ENCODE measurements at regions not wholly inside any gene's neighbourhood (a gene's known extent, or its start where the extent isn't known, plus 50 kb on each side); places are given as distances from the start of the nearest gene placed in this dataset.

DNA sequence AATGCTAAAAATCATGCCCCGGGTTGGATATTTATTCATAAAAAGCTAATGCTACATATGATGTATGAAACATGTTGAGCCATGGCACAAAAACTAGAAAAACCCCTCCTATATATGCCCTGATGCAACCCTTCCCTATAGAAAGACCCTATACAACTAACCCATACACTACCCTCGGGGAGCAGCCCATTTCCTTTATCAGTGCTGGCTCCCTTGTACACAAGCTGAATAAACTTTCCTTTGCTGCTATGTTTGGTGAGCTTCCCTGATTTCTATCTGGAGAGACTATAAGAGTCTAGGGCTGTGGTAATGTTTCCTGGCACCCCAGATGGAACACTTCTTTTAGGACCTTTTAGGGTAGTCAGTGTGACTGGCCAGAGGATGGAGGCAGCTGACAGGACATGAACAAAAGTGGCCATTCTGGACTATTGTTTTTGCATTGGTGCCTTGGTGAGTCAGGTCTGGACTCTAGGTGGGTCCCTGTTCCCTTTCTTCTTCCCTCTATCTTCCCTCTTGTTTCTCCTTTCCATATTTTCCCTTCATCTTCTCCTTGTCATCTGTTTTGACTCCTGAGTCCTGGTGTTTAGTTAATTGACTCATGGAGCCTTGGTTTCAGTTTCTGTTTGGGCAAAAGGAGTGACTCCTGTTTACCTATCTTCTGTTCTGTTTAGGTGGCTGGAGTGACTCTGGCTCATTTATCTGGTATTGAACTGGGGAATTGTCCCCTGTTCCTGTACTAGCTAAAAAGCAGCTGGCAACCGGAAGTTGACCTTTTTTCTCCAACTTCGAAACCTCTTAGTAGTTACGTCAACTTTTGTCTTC is 1321.8 kb upstream of the PCDH9 start:
- DNase-seq (ENCODE audit: extremely low read depth in 1 of 4, low spot score in 3 of 4), result no peak
- H3K27me3 ChIP-seq (ENCODE audit: control insufficient read depth in 2 of 2, insufficient read depth in 2 of 2, low read length in 2 of 2), result no peaks in the 10 kb centered on the region
- H3K9me3 ChIP-seq (replicated peaks; ENCODE audit: control insufficient read depth, insufficient read depth, low read depth, low read length), result no peaks in the 10 kb centered on the region
- no peaks in the 10 kb centered on the region for H3K36me3 ChIP-seq (ENCODE audit: control insufficient read depth, insufficient read depth, low read length)
- 7% methylated on average over 4 of the region's 5 CpGs for WGBS (ENCODE audit: insufficient coverage, low coverage, missing lambda C conversion rate)
- H3K9me1 ChIP-seq (ENCODE audit: control insufficient read depth, insufficient read depth, low read length), result no peaks in the 10 kb centered on the region
- in situ Hi-C loops (cut with MboI), result no loop called here
- ChIA-PET CTCF (ENCODE audit: low intra/inter-chr PET ratio) (no interaction called here), POLR2A (no interaction called here)
- no peaks in the 10 kb centered on the region for H4K20me1 ChIP-seq (replicated peaks; ENCODE audit: control insufficient read depth, insufficient read depth, low read length)
- BruUV-seq (replicated peaks), result no TSS peak
- no peak overlapping the region for H3K9ac ChIP-seq (ENCODE audit: insufficient read depth in 1 of 2, low read depth in 2 of 2, low read length in 2 of 2)
- no peaks in the 10 kb centered on the region for H3K79me2 ChIP-seq (ENCODE audit: control insufficient read depth, insufficient read depth, low read length)
- TF ChIP-seq NR2C2 (CRISPR knock-in tag; IDR thresholded peaks at IDR 0.05) (no peak), NR2C2 (tag; IDR thresholded peaks at IDR 0.05) (no peak), RAD21 (CRISPR knock-in tag; conservative IDR thresholded peaks at IDR 0.05 in 1 of 2, IDR thresholded peaks at IDR 0.05 in 1 of 2) (peak in 1 of 2 experiments; percentile 8; a peak in 1 of 4 replicates)
- peak overlapping the region; percentile 10; the same call in 1 of the 2 replicates for H2AFZ ChIP-seq (ENCODE audit: low read depth, low read length)
- H3K4me2 ChIP-seq (ENCODE audit: insufficient read depth, low read length), result no peak overlapping the region
- peak; percentile 35; the same call in 2 of the 3 replicates for ATAC-seq
- H3K4me3 ChIP-seq, result no peak overlapping the region
- intact Hi-C loops (cut with micrococcal nuclease), result no loop called here
- FAIRE-seq, result no peak
- H3K27ac ChIP-seq (ENCODE audit: extremely low read depth, low read depth, low read length), result no peak overlapping the region
- no peaks in the 10 kb centered on the region for H3K4me1 ChIP-seq (replicated peaks in 1 of 2; ENCODE audit: control insufficient read depth in 2 of 2, insufficient read depth in 2 of 2, low read length in 2 of 2)

DNA sequence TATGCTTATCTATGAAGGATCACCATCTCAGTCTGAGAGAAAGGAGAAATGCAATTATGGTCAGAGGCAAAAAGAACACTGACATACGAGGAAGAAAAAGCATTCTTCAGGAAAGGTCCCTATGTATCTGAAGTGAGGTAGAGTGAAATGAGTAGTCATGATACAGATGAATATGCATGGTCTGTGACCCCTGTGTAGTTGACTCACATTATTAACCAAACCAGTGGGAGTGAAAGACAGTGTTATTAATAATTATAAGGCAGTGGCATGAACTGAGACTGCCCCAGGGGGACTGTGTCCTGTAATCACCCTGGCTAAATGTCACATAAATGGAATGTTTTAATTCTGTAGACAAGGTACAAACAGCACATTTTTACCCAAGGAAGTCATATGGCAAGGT is 1320.2 kb upstream of the PCDH9 start:
- no peak for FAIRE-seq
- ChIA-PET CTCF (ENCODE audit: low intra/inter-chr PET ratio) (no interaction called here), POLR2A (no interaction called here)
- Histone ChIP-seq H3K4me2 (ENCODE audit: insufficient read depth, low read length) (no peak overlapping the region), H3K36me3 (ENCODE audit: control insufficient read depth, insufficient read depth, low read length) (no peaks in the 10 kb centered on the region), H3K79me2 (ENCODE audit: control insufficient read depth, insufficient read depth, low read length) (no peaks in the 10 kb centered on the region), H3K9me1 (ENCODE audit: control insufficient read depth, insufficient read depth, low read length) (no peaks in the 10 kb centered on the region), H3K4me3 (no peak overlapping the region), H3K9me3 (replicated peaks; ENCODE audit: control insufficient read depth, insufficient read depth, low read depth, low read length) (no peaks in the 10 kb centered on the region), H2AFZ (ENCODE audit: low read depth, low read length) (no peak overlapping the region), H3K27ac (ENCODE audit: extremely low read depth, low read depth, low read length) (no peak overlapping the region), H3K27me3 (ENCODE audit: control insufficient read depth in 2 of 2, insufficient read depth in 2 of 2, low read length in 2 of 2) (no peaks in the 10 kb centered on the region), H4K20me1 (replicated peaks; ENCODE audit: control insufficient read depth, insufficient read depth, low read length) (no peaks in the 10 kb centered on the region), H3K4me1 (replicated peaks in 1 of 2; ENCODE audit: control insufficient read depth in 2 of 2, insufficient read depth in 2 of 2, low read length in 2 of 2) (no peaks in the 10 kb centered on the region), H3K9ac (ENCODE audit: insufficient read depth in 1 of 2, low read depth in 2 of 2, low read length in 2 of 2) (no peak overlapping the region)
- DNase-seq (ENCODE audit: extremely low read depth in 1 of 4, low spot score in 3 of 4), result no peak
- in situ Hi-C loops (cut with MboI), result no loop called here
- intact Hi-C loops (cut with micrococcal nuclease), result no loop called here
- 10% methylated on average over 1 of the region's 1 CpG for WGBS (ENCODE audit: insufficient coverage, low coverage, missing lambda C conversion rate)
- ATAC-seq, result no peak
- BruUV-seq (replicated peaks), result no TSS peak
- TF ChIP-seq TCFL5 (CRISPR knock-in tag; conservative IDR thresholded peaks at IDR 0.05) (no peak), SMAD2 (IDR thresholded peaks at IDR 0.05; ENCODE audit: low read depth, low read length) (no peak)
- TF ChIP-seq, protein P1, sequence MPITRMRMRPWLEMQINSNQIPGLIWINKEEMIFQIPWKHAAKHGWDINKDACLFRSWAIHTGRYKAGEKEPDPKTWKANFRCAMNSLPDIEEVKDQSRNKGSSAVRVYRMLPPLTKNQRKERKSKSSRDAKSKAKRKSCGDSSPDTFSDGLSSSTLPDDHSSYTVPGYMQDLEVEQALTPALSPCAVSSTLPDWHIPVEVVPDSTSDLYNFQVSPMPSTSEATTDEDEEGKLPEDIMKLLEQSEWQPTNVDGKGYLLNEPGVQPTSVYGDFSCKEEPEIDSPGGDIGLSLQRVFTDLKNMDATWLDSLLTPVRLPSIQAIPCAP (CRISPR knock-in tag; IDR thresholded peaks at IDR 0.05; ENCODE audit: borderline replicate concordance), result no peak
- TF ChIP-seq, protein P2, sequence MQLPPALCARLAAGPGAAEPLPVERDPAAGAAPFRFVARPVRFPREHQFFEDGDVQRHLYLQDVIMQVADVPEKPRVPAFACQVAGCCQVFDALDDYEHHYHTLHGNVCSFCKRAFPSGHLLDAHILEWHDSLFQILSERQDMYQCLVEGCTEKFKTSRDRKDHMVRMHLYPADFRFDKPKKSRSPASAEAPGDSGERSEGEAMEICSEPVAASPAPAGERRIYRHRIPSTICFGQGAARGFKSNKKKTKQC (CRISPR knock-in tag; IDR thresholded peaks at IDR 0.05), result no peak

Measured in K562 (cell line).